ENCODE measurements at regions not wholly inside any gene's neighbourhood (a gene's known extent, or its start where the extent isn't known, plus 50 kb on each side); places are given as distances from the start of the nearest gene placed in this dataset.

DNA sequence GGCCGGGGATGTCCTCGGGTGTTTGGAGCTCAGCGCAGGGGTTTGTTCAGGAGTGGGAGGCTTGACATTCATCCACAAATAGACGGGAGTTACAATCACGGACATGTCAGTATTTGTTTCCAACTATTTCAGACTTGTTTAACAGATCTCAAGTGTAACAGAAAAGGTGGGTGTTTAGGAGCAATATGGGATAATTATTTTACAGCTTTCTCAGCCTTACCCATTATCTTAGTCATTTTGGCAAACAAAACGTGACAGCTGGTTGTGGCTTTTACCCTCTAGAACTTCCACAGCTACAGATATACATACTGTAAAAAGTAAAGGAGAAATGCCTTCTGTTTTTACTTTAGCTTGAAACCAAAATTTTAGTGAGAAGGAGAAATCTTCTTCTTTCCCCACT lies 178.7 kb upstream of the TMEM45B start:
- DNase-seq (ENCODE audit: low read depth, low spot score) (no peak), FAIRE-seq (no peak)
- Histone ChIP-seq H3K4me3 (replicated peaks in 1 of 3; ENCODE audit: insufficient read depth in 1 of 3, low read depth in 1 of 3, low read length in 3 of 3) (no peak overlapping the region), H3K9me3 (replicated peaks; ENCODE audit: control insufficient read depth, insufficient read depth, low read length) (no peaks in the 10 kb centered on the region), H3K27ac (ENCODE audit: insufficient read depth, low read depth, low read length) (no peak overlapping the region), H3K4me1 (ENCODE audit: control insufficient read depth, extremely low read depth, insufficient read depth, low read length) (peaks cover 27% of the 10 kb centered on the region), H3K36me3 (ENCODE audit: control insufficient read depth in 2 of 2, extremely low read depth in 1 of 2, insufficient read depth in 2 of 2, low read length in 2 of 2) (no peaks in the 10 kb centered on the region), H3K27me3 (ENCODE audit: control insufficient read depth in 2 of 2, insufficient read depth in 2 of 2, low read length in 2 of 2) (no peaks in the 10 kb centered on the region), H3K9me1 (replicated peaks; ENCODE audit: control insufficient read depth, extremely low read depth, insufficient read depth, low read length) (no peaks in the 10 kb centered on the region), H2AFZ (ENCODE audit: low read depth, low read length) (no peak overlapping the region), H3K79me2 (ENCODE audit: control insufficient read depth, insufficient read depth, low read length) (no peaks in the 10 kb centered on the region), H3K9ac (replicated peaks; ENCODE audit: extremely low read depth, insufficient read depth, low read length) (no peak overlapping the region), H3K4me2 (ENCODE audit: insufficient read depth, low read length) (no peak overlapping the region), H4K20me1 (replicated peaks; ENCODE audit: control insufficient read depth, extremely low read depth, insufficient read depth, low read length) (no peaks in the 10 kb centered on the region)
- ChIA-PET POLR2A (no interaction called here), CTCF (no interaction called here)
- TF ChIP-seq FOS (IDR thresholded peaks at IDR 0.05; ENCODE audit: borderline replicate concordance, insufficient read depth, low read length) (no peak), MYC (IDR thresholded peaks at IDR 0.05; ENCODE audit: low read depth, low read length) (no peak), EZH2 (IDR thresholded peaks at IDR 0.05; ENCODE audit: borderline replicate concordance, low read depth, low read length, severe bottlenecking) (no peak), JUN (IDR thresholded peaks at IDR 0.05; ENCODE audit: borderline replicate concordance, insufficient read depth, insufficient read length, low read depth) (no peak), POLR2AphosphoS5 (IDR thresholded peaks at IDR 0.05; ENCODE audit: insufficient read depth, low read depth, low read length) (no peak), GATA2 (IDR thresholded peaks at IDR 0.05; ENCODE audit: insufficient read depth, insufficient read length, low read depth, low read length) (no peak), POLR2A (IDR thresholded peaks at IDR 0.05; ENCODE audit: low read depth, low read length) (no peak)
- TF ChIP-seq, protein P1, sequence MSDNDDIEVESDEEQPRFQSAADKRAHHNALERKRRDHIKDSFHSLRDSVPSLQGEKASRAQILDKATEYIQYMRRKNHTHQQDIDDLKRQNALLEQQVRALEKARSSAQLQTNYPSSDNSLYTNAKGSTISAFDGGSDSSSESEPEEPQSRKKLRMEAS (IDR thresholded peaks at IDR 0.05; ENCODE audit: insufficient read depth, insufficient read length) = no peak
- TF ChIP-seq, protein P2, sequence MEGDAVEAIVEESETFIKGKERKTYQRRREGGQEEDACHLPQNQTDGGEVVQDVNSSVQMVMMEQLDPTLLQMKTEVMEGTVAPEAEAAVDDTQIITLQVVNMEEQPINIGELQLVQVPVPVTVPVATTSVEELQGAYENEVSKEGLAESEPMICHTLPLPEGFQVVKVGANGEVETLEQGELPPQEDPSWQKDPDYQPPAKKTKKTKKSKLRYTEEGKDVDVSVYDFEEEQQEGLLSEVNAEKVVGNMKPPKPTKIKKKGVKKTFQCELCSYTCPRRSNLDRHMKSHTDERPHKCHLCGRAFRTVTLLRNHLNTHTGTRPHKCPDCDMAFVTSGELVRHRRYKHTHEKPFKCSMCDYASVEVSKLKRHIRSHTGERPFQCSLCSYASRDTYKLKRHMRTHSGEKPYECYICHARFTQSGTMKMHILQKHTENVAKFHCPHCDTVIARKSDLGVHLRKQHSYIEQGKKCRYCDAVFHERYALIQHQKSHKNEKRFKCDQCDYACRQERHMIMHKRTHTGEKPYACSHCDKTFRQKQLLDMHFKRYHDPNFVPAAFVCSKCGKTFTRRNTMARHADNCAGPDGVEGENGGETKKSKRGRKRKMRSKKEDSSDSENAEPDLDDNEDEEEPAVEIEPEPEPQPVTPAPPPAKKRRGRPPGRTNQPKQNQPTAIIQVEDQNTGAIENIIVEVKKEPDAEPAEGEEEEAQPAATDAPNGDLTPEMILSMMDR (IDR thresholded peaks at IDR 0.05; ENCODE audit: extremely low read depth in 1 of 2, insufficient read depth in 1 of 2, low read depth in 1 of 2, low read length in 2 of 2) = no peak
- intact Hi-C loops (cut with micrococcal nuclease) = no loop called here
- dilution Hi-C loops (cut with MboI; ENCODE audit: extremely low pct_ligation_motif_present, low sequenced_read_pairs) = no loop called here
- no TSS peak for BruUV-seq (replicated peaks)

Data from endothelial cell of umbilical vein (primary cell).